IPS-18a (cell line): ENCODE measurements at regions not wholly inside any gene's neighbourhood (a gene's known extent, or its start where the extent isn't known, plus 50 kb on each side); places are given as distances from the start of the nearest gene placed in this dataset.
"Not testable (repeated sequence)": the region's sequence is repeated elsewhere in the genome, so short reads cannot be mapped to it uniquely, and the experiment has no call there.

Experiments
- H3K27ac ChIP-seq: one replicate; pipeline ENCODE4 v1.5.1; 2013; ENCODE audit warnings: low read length
- H3K27me3 ChIP-seq: one replicate; pipeline ENCODE4 v1.6.1; 2013; ENCODE audit warnings: mild to moderate bottlenecking, low read length; ENCODE audit not compliant: control insufficient read depth, insufficient read depth
- H3K36me3 ChIP-seq: one replicate; pipeline ENCODE4 v1.6.1; 2013; ENCODE audit warnings: low read depth, low read length; ENCODE audit not compliant: control insufficient read depth
- H3K4me1 ChIP-seq: one replicate; pipeline ENCODE4 v1.6.1; 2013; ENCODE audit warnings: low read depth, low read length; ENCODE audit not compliant: control insufficient read depth
- H3K4me3 ChIP-seq: one replicate; pipeline ENCODE4 v1.5.1; 2013; ENCODE audit warnings: low read length
- H3K9ac ChIP-seq: one replicate; pipeline ENCODE4 v1.6.1; 2013; ENCODE audit warnings: mild to moderate bottlenecking, low read length, moderate library complexity
- H3K9me3 ChIP-seq: one replicate; pipeline ENCODE4 v1.6.1; 2013; ENCODE audit warnings: low read depth, low read length; ENCODE audit not compliant: control insufficient read depth

GRCh38 chrX:906586-906985 lies 276.0 kb downstream of the SHOX start:
- Histone ChIP-seq H3K27me3 (no peaks in the 10 kb centered on the region), H3K4me1 (no peaks in the 10 kb centered on the region), H3K9ac (no peak overlapping the region), H3K27ac (no peak overlapping the region), H3K36me3 (no peaks in the 10 kb centered on the region), H3K9me3 (peaks cover 4% of the 10 kb centered on the region), H3K4me3 (no peak overlapping the region)

GRCh38 chrX:905848-906566 lies 275.4 kb downstream of the SHOX start:
- no peak overlapping the region for H3K9ac ChIP-seq
- H3K4me3 ChIP-seq: no peak overlapping the region
- no peaks in the 10 kb centered on the region for H3K4me1 ChIP-seq
- H3K27me3 ChIP-seq: no peaks in the 10 kb centered on the region
- H3K36me3 ChIP-seq: no peaks in the 10 kb centered on the region
- H3K27ac ChIP-seq: no peak overlapping the region
- H3K9me3 ChIP-seq: peaks cover 4% of the 10 kb centered on the region

- Histone ChIP-seq H3K4me3 (no peak overlapping the region), H3K27ac (no peak overlapping the region)
These were observed 272.5 kb downstream of the SHOX start for GRCh38 chrX:903116-903515.

GRCh38 chrX:896256-896655 lies 265.7 kb downstream of the SHOX start:
- H3K36me3 ChIP-seq: no peaks in the 10 kb centered on the region
- peaks cover 37% of the 10 kb centered on the region for H3K9me3 ChIP-seq
- H3K27ac ChIP-seq: no peak overlapping the region
- H3K4me3 ChIP-seq: no peak overlapping the region
- H3K27me3 ChIP-seq: no peaks in the 10 kb centered on the region
- H3K4me1 ChIP-seq: no peaks in the 10 kb centered on the region
- H3K9ac ChIP-seq: no peak overlapping the region

More at GRCh38 chrX:903116-903515, 272.5 kb downstream of the SHOX start:
- Histone ChIP-seq H3K27me3 (no peaks in the 10 kb centered on the region), H3K4me1 (no peaks in the 10 kb centered on the region), H3K36me3 (no peaks in the 10 kb centered on the region), H3K9ac (no peak overlapping the region), H3K9me3 (no peaks in the 10 kb centered on the region)

- H3K4me1 ChIP-seq: no peaks in the 10 kb centered on the region
- no peak overlapping the region for H3K4me3 ChIP-seq
- peaks cover 41% of the 10 kb centered on the region for H3K9me3 ChIP-seq
- H3K27me3 ChIP-seq: no peaks in the 10 kb centered on the region
- H3K36me3 ChIP-seq: no peaks in the 10 kb centered on the region
- no peak overlapping the region for H3K27ac ChIP-seq
- no peak overlapping the region for H3K9ac ChIP-seq
These were observed 259.5 kb downstream of the SHOX start for GRCh38 chrX:889966-890651.

GRCh38 chrX:887724-888123 lies 257.1 kb downstream of the SHOX start:
- H3K4me3 ChIP-seq, H3K9ac ChIP-seq, H3K36me3 ChIP-seq, H3K27me3 ChIP-seq, H3K4me1 ChIP-seq, H3K27ac ChIP-seq: not testable (repeated sequence)
- peaks cover 39% of the 10 kb centered on the region for H3K9me3 ChIP-seq

GRCh38 chrX:883588-883987 lies 253.0 kb downstream of the SHOX start:
- H3K4me3 ChIP-seq: no peak overlapping the region
- no peaks in the 10 kb centered on the region for H3K4me1 ChIP-seq
- no peaks in the 10 kb centered on the region for H3K27me3 ChIP-seq
- peaks cover 15% of the 10 kb centered on the region for H3K9me3 ChIP-seq
- no peaks in the 10 kb centered on the region for H3K36me3 ChIP-seq
- no peak overlapping the region for H3K27ac ChIP-seq
- H3K9ac ChIP-seq: no peak overlapping the region

GRCh38 chrX:879756-880698 lies 249.4 kb downstream of the SHOX start:
- not testable (repeated sequence) for H3K9ac ChIP-seq, H3K4me1 ChIP-seq, H3K27me3 ChIP-seq, H3K27ac ChIP-seq, H3K9me3 ChIP-seq, H3K4me3 ChIP-seq, H3K36me3 ChIP-seq

GRCh38 chrX:874061-874460 lies 243.5 kb downstream of the SHOX start:
- Histone ChIP-seq H3K4me1 (no peaks in the 10 kb centered on the region), H3K9ac (no peak overlapping the region), H3K27ac (no peak overlapping the region), H3K9me3 (peaks cover 4% of the 10 kb centered on the region), H3K27me3 (no peaks in the 10 kb centered on the region), H3K36me3 (no peaks in the 10 kb centered on the region), H3K4me3 (no peak overlapping the region)

- Histone ChIP-seq H3K9me3 (peaks cover 4% of the 10 kb centered on the region), H3K27ac (no peak overlapping the region), H3K4me3 (no peak overlapping the region)
These were observed 242.4 kb downstream of the SHOX start for GRCh38 chrX:873016-873415.

GRCh38 chrX:872090-872489 lies 241.5 kb downstream of the SHOX start:
- no peak overlapping the region for H3K9ac ChIP-seq
- H3K27ac ChIP-seq: no peak overlapping the region
- peaks cover 4% of the 10 kb centered on the region for H3K9me3 ChIP-seq
- no peaks in the 10 kb centered on the region for H3K36me3 ChIP-seq
- no peaks in the 10 kb centered on the region for H3K27me3 ChIP-seq
- H3K4me1 ChIP-seq: no peaks in the 10 kb centered on the region
- H3K4me3 ChIP-seq: no peak overlapping the region

More at GRCh38 chrX:873016-873415, 242.4 kb downstream of the SHOX start:
- Histone ChIP-seq H3K9ac (no peak overlapping the region), H3K4me1 (no peaks in the 10 kb centered on the region), H3K36me3 (no peaks in the 10 kb centered on the region), H3K27me3 (no peaks in the 10 kb centered on the region)
